Thyroid gland (tissue), 4 donors: ENCODE measurements at regions not wholly inside any gene's neighbourhood (a gene's known extent, or its start where the extent isn't known, plus 50 kb on each side); places are given as distances from the start of the nearest gene placed in this dataset.

ENCODE experiments used
- POLR2A ChIP-seq, 2 donors: fragments of 450-650 bp; IDR thresholded peaks; one replicate each; pipeline ENCODE4 v1.6.1; 2017; ENCODE audit warnings: antibody characterized with exemption in 2 of 2, mild to moderate bottlenecking in 2 of 2, moderate library complexity in 1 of 2
- TF ChIP-seq, protein P1 (sequence below), 6 experiments: fragments of 200-600 bp in 3 of 6; fragments of 450-650 bp in 3 of 6; sonication (generic) in 3 of 6; IDR thresholded peaks; one replicate each; pipeline ENCODE4 v1.5.1; 2016 to 2019; ENCODE audit warnings: antibody characterized with exemption in 6 of 6, mild to moderate bottlenecking in 2 of 6, inconsistent platforms in 1 of 6, moderate library complexity in 1 of 6

- TF ChIP-seq, protein P1, sequence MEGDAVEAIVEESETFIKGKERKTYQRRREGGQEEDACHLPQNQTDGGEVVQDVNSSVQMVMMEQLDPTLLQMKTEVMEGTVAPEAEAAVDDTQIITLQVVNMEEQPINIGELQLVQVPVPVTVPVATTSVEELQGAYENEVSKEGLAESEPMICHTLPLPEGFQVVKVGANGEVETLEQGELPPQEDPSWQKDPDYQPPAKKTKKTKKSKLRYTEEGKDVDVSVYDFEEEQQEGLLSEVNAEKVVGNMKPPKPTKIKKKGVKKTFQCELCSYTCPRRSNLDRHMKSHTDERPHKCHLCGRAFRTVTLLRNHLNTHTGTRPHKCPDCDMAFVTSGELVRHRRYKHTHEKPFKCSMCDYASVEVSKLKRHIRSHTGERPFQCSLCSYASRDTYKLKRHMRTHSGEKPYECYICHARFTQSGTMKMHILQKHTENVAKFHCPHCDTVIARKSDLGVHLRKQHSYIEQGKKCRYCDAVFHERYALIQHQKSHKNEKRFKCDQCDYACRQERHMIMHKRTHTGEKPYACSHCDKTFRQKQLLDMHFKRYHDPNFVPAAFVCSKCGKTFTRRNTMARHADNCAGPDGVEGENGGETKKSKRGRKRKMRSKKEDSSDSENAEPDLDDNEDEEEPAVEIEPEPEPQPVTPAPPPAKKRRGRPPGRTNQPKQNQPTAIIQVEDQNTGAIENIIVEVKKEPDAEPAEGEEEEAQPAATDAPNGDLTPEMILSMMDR (IDR thresholded peaks at IDR 0.05), result no peak
- TF ChIP-seq POLR2A (IDR thresholded peaks at IDR 0.05), result no peak
Measured at GRCh38 chr11:81030186-81030585, 1589.4 kb upstream of the TENM4 start.
